Nephron progenitor cell (in vitro differentiated cells): ENCODE measurements at regions not wholly inside any gene's neighbourhood (a gene's known extent, or its start where the extent isn't known, plus 50 kb on each side); places are given as distances from the start of the nearest gene placed in this dataset.

Experiments
- DNase-seq: peaks from one replicate; pipeline ENCODE4 v3.0.0; 2021
- H3K27ac Mint-ChIP-seq: 2 replicates; pipeline ENCODE4 v1.8.0; 2021; ENCODE audit warnings: mild to moderate bottlenecking, moderate library complexity, mixed read lengths
- H3K27me3 Mint-ChIP-seq: 2 replicates; pipeline ENCODE4 v1.8.0; 2021; ENCODE audit warnings: mild to moderate bottlenecking, low read depth, mixed read lengths; ENCODE audit not compliant: poor library complexity
- H3K36me3 Mint-ChIP-seq: 2 replicates; pipeline ENCODE4 v1.8.0; 2021; ENCODE audit warnings: low read depth, mixed read lengths
- H3K4me1 Mint-ChIP-seq: 2 replicates; pipeline ENCODE4 v1.8.0; 2021; ENCODE audit warnings: mixed read lengths
- H3K4me3 Mint-ChIP-seq: 2 replicates; pipeline ENCODE4 v1.8.0; 2021; ENCODE audit warnings: mild to moderate bottlenecking, moderate library complexity, mixed read lengths
- H3K9me3 Mint-ChIP-seq: 2 replicates; pipeline ENCODE4 v1.8.0; 2021; ENCODE audit warnings: mild to moderate bottlenecking, moderate library complexity, mixed read lengths
- TF ChIP-seq, protein P1 (sequence below): fragments of 200-600 bp; sonication (generic); IDR thresholded peaks from 2 replicates; pipeline ENCODE4 v1.5.0; 2021; ENCODE audit warnings: antibody characterized with exemption

GRCh38 chr15:25946241-25946805, 83.2 kb upstream of the ATP10A start:
- H3K9me3 Mint-ChIP-seq: no peaks in the 10 kb centered on the region
- H3K4me1 Mint-ChIP-seq: peaks cover 22% of the 10 kb centered on the region
- TF ChIP-seq, protein P1, sequence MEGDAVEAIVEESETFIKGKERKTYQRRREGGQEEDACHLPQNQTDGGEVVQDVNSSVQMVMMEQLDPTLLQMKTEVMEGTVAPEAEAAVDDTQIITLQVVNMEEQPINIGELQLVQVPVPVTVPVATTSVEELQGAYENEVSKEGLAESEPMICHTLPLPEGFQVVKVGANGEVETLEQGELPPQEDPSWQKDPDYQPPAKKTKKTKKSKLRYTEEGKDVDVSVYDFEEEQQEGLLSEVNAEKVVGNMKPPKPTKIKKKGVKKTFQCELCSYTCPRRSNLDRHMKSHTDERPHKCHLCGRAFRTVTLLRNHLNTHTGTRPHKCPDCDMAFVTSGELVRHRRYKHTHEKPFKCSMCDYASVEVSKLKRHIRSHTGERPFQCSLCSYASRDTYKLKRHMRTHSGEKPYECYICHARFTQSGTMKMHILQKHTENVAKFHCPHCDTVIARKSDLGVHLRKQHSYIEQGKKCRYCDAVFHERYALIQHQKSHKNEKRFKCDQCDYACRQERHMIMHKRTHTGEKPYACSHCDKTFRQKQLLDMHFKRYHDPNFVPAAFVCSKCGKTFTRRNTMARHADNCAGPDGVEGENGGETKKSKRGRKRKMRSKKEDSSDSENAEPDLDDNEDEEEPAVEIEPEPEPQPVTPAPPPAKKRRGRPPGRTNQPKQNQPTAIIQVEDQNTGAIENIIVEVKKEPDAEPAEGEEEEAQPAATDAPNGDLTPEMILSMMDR: no peak
- no peak overlapping the region for H3K27ac Mint-ChIP-seq
- DNase-seq: no peak
- H3K36me3 Mint-ChIP-seq: no peaks in the 10 kb centered on the region
- no peak overlapping the region for H3K4me3 Mint-ChIP-seq
- H3K27me3 Mint-ChIP-seq: peaks cover 7% of the 10 kb centered on the region

DNA sequence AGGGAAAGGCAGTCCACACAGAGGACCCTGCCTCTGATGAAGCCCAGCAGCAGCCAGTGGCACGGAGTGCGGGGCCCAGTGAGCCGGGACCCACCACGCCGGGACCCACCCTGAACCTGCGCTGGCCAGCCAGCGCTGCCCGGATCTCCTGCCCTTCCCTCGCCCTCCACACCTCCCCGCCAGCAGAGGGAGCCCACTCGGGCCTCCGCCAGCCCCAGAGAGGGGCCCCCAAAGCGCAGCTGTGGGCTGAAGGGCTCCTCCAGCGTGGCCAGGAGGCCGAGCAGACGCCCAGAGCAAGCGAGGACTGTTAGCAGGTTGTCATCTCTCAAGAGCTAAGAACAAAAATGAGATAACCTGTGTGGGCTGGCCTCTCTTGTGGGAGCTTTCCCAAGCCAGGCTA, 81.3 kb upstream of the ATP10A start:
- Mint-ChIP-seq H3K4me1 (peaks cover 22% of the 10 kb centered on the region), H3K27ac (no peak overlapping the region), H3K27me3 (peaks cover 10% of the 10 kb centered on the region), H3K4me3 (no peak overlapping the region), H3K9me3 (no peaks in the 10 kb centered on the region), H3K36me3 (no peaks in the 10 kb centered on the region)
- TF ChIP-seq, protein P1: no peak
- DNase-seq: no peak

DNA sequence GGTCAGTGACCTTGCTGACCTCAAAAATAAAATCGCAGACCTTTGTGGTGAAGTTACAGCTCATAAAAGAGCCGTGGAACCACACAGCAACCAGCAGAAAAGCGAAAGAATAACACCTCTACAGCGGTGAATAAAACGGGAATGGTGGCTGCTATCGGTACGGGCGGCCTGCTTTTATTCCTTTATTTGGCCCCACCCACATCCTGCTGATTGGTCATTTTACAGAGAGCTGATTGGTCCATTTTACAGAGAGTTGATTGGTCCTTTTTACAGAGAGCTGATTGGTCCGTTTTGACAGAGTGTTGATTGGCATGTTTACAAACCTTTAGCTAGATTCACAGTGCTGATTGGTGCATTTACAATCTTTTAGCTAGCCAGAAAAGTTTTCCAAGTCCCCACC, 80.7 kb upstream of the ATP10A start:
- H3K9me3 Mint-ChIP-seq: no peaks in the 10 kb centered on the region
- no peaks in the 10 kb centered on the region for H3K36me3 Mint-ChIP-seq
- DNase-seq: no peak
- H3K4me1 Mint-ChIP-seq: peaks cover 22% of the 10 kb centered on the region
- peaks cover 10% of the 10 kb centered on the region for H3K27me3 Mint-ChIP-seq
- no peak overlapping the region for H3K27ac Mint-ChIP-seq
- no peak overlapping the region for H3K4me3 Mint-ChIP-seq
- TF ChIP-seq, protein P1: no peak

DNA sequence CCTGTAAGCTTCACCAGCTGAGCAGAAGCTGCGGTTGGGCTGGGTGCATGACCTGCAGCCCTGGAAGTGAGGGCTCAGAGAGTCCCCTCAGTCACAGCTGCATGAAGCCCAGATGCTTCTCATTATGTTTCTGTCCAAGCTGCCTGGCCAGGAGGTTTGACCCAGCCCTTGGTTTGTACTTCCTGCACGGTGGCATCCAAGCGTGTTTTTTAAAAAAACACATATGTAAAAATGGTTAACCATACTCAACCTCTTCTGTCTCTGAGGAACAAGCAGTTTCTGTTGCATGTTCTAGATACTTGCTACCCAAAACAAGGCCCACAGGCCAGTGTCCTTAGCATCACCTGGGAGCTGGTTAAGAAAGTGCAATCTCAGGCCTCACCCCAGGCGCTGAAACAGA, 76.0 kb upstream of the ATP10A start:
- H3K36me3 Mint-ChIP-seq: no peaks in the 10 kb centered on the region
- TF ChIP-seq, protein P1: no peak
- peaks cover 16% of the 10 kb centered on the region for H3K27me3 Mint-ChIP-seq
- H3K4me1 Mint-ChIP-seq: peaks cover 4% of the 10 kb centered on the region
- no peak overlapping the region for H3K4me3 Mint-ChIP-seq
- no peak overlapping the region for H3K27ac Mint-ChIP-seq
- no peak for DNase-seq
- no peaks in the 10 kb centered on the region for H3K9me3 Mint-ChIP-seq

GRCh38 chr15:25937796-25938195, 74.7 kb upstream of the ATP10A start:
- Mint-ChIP-seq H3K4me3 (no peak overlapping the region), H3K4me1 (peaks cover 16% of the 10 kb centered on the region), H3K27me3 (peaks cover 11% of the 10 kb centered on the region), H3K9me3 (no peaks in the 10 kb centered on the region), H3K27ac (no peak overlapping the region), H3K36me3 (no peaks in the 10 kb centered on the region)
- TF ChIP-seq, protein P1: no peak
- no peak for DNase-seq

DNA sequence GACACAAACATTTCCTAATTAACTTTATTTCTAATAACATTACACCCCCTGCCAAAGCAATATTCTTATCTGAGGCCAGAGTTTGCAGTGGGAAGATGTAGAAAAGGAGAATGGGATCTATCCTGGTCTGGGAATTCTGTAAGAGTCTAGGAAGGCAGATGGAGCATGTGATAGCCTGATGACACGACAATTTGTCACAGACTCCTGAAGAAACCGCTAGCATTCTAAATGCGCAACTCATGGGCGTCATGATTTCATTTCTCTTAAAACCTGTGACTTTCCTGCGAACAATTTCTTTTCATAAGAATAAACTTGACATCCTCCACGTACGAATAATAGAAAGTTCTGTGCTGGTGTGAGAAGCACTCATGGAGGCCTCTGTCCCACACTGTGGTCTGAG, 72.9 kb upstream of the ATP10A start:
- TF ChIP-seq, protein P1: no peak
- Mint-ChIP-seq H3K27ac (no peak overlapping the region), H3K4me3 (no peak overlapping the region), H3K4me1 (peaks cover 19% of the 10 kb centered on the region), H3K27me3 (peaks cover 11% of the 10 kb centered on the region), H3K36me3 (no peaks in the 10 kb centered on the region), H3K9me3 (peaks cover 1% of the 10 kb centered on the region)
- no peak for DNase-seq
